Mammary epithelial cell (primary cell): ENCODE measurements at regions not wholly inside any gene's neighbourhood (a gene's known extent, or its start where the extent isn't known, plus 50 kb on each side); places are given as distances from the start of the nearest gene placed in this dataset.

Source experiments
- EZH2 ChIP-seq: IDR thresholded peaks from 2 replicates; pipeline ENCODE4 v1.6.1; 2012; ENCODE audit warnings: low read length, inconsistent platforms, borderline replicate concordance
- TF ChIP-seq, protein P1 (sequence below), 2 donors: IDR thresholded peaks in 1 of 2; conservative IDR thresholded peaks in 1 of 2; 2 replicates each; pipeline ENCODE4 v1.5.1; 2011 to 2012; ENCODE audit warnings: inconsistent platforms in 2 of 2, low read length in 2 of 2, mild to moderate bottlenecking in 2 of 2, control low read depth in 1 of 2, low read depth in 1 of 2; ENCODE audit not compliant: insufficient read depth in 1 of 2; ENCODE audit errors: extremely low read depth in 1 of 2

DNA sequence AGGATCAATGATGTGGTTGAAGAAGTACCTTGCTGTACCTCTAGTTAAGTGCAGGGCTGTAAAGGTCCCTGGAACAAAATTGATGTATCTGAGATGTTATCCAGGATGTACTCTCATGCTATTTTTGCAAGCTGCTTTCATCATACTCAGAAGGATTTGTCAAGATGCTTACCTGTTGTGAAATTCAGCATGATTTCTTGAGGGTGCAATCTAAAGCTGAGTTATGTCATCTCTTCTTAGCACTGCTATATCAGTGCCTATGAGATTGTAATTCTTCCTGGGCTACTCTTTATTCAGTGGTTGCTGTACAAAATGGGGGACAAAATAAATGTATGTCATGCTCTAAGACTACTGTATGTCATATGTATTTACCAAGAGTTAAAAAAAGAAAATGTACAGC is 340.7 kb upstream of the LMO3 start:
- TF ChIP-seq, protein P1, sequence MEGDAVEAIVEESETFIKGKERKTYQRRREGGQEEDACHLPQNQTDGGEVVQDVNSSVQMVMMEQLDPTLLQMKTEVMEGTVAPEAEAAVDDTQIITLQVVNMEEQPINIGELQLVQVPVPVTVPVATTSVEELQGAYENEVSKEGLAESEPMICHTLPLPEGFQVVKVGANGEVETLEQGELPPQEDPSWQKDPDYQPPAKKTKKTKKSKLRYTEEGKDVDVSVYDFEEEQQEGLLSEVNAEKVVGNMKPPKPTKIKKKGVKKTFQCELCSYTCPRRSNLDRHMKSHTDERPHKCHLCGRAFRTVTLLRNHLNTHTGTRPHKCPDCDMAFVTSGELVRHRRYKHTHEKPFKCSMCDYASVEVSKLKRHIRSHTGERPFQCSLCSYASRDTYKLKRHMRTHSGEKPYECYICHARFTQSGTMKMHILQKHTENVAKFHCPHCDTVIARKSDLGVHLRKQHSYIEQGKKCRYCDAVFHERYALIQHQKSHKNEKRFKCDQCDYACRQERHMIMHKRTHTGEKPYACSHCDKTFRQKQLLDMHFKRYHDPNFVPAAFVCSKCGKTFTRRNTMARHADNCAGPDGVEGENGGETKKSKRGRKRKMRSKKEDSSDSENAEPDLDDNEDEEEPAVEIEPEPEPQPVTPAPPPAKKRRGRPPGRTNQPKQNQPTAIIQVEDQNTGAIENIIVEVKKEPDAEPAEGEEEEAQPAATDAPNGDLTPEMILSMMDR (conservative IDR thresholded peaks at IDR 0.05 in 1 of 2, IDR thresholded peaks at IDR 0.05 in 1 of 2; ENCODE audit: extremely low read depth in 1 of 2, insufficient read depth in 1 of 2, low read depth in 1 of 2, low read length in 2 of 2) = no peak
- TF ChIP-seq EZH2 = no peak
